ENCODE measurements at regions not wholly inside any gene's neighbourhood (a gene's known extent, or its start where the extent isn't known, plus 50 kb on each side); places are given as distances from the start of the nearest gene placed in this dataset.

DNA sequence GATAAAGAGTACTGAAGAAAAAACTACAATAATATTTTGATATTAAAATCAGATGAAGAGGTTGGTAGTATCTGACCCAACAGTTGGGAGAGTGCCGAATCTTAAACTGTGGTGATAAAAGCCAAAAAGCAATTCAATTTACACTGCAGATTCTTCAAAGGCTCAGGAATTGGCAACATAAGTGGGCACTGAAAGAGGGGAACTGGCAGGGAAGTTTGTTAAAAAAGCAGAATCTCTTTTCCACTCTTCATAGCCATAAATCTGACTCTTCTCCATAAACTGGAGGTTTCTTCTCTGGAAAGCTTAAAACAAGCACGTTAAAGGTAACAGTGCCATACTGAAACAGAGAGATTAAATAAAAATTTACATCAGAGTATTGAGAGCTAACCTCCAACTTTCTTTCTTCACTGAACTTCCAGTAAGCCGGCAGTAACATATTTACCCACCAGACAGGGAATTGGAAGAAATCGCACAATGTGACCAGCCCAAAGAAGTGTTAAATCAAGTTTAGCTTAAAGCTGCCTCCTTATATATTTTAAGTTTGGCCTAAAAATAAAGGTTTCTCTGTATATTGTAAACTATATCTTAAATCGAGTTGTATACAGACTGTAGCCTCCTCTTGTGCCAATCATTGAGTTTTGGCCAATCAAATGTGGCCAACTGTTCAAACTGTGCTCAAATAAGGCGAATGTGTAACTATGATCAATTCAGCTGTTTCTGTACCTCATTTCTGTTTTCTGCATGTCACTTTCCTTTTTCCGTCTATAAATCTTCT is 358.3 kb downstream of the NXPE2 start:
- TF ChIP-seq, protein P1, sequence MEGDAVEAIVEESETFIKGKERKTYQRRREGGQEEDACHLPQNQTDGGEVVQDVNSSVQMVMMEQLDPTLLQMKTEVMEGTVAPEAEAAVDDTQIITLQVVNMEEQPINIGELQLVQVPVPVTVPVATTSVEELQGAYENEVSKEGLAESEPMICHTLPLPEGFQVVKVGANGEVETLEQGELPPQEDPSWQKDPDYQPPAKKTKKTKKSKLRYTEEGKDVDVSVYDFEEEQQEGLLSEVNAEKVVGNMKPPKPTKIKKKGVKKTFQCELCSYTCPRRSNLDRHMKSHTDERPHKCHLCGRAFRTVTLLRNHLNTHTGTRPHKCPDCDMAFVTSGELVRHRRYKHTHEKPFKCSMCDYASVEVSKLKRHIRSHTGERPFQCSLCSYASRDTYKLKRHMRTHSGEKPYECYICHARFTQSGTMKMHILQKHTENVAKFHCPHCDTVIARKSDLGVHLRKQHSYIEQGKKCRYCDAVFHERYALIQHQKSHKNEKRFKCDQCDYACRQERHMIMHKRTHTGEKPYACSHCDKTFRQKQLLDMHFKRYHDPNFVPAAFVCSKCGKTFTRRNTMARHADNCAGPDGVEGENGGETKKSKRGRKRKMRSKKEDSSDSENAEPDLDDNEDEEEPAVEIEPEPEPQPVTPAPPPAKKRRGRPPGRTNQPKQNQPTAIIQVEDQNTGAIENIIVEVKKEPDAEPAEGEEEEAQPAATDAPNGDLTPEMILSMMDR (IDR thresholded peaks at IDR 0.05), result no peak
- ATAC-seq, result no peak

DNA sequence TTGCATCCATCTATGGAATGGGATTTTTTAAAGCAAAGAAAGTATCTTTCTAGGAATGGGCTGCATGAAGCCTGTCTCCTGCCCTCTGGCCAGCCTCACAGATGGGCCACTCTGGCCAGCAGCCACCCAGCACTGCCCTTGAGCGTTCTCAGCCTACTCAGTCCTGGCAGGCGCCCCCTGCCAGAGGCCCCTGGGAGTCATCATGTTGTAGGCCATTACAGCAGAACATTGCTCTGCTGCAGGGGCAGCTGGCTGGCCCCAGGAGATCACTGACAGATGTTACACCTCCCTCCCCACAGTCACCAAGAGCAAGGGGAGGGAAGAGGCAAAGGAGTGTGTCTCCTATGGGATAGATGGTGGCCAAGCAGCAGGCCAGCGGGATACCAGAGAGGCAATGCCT is 363.7 kb downstream of the NXPE2 start:
- Histone ChIP-seq H3K36me3 (no peaks in the 10 kb centered on the region), H3K4me3 (no peak overlapping the region), H3K4me1 (no peaks in the 10 kb centered on the region), H3K9me3 (no peaks in the 10 kb centered on the region), H3K27me3 (no peaks in the 10 kb centered on the region), H3K27ac (no peak overlapping the region)
- ATAC-seq, result no peak
- intact Hi-C loops (cut with DNase I), result no loop called here
- TF ChIP-seq, protein P1 (IDR thresholded peaks at IDR 0.05), result no peak
- DNase-seq, result no peak

More for the DNA sequence above, 358.3 kb downstream of the NXPE2 start:
- DNase-seq, result no peak
- no peaks in the 10 kb centered on the region for H3K36me3 ChIP-seq
- intact Hi-C loops (cut with DNase I), result no loop called here
- H3K27me3 ChIP-seq, result no peaks in the 10 kb centered on the region
- no peak overlapping the region for H3K4me3 ChIP-seq
- H3K9me3 ChIP-seq, result no peaks in the 10 kb centered on the region
- no peak overlapping the region for H3K27ac ChIP-seq
- H3K4me1 ChIP-seq, result no peaks in the 10 kb centered on the region

DNA sequence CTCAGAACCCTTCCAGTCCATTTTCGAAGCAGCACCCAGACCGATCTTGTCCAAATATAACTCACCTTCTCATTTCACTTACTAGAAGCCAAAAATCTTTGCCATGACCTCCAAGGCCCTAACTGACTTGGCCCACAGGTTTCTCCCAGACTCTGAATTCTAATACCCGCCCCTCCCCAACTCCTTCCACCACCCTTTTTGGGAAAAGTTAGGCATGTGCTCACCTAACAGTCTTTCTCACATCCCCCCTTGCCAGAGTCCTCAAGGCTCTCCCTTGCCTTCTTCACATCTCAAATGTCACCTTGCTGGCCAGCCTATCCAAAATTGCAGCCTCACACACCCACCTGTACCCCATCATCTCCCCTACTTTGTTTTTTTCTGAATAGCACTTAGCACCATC is 369.3 kb downstream of the NXPE2 start:
- Histone ChIP-seq H3K9me3 (no peaks in the 10 kb centered on the region), H3K27ac (no peak overlapping the region), H3K4me1 (no peaks in the 10 kb centered on the region), H3K36me3 (no peaks in the 10 kb centered on the region), H3K4me3 (no peak overlapping the region), H3K27me3 (no peaks in the 10 kb centered on the region)
- DNase-seq (no peak), ATAC-seq (no peak)
- TF ChIP-seq, protein P1 (IDR thresholded peaks at IDR 0.05), result no peak
- intact Hi-C loops (cut with DNase I), result no loop called here

DNA sequence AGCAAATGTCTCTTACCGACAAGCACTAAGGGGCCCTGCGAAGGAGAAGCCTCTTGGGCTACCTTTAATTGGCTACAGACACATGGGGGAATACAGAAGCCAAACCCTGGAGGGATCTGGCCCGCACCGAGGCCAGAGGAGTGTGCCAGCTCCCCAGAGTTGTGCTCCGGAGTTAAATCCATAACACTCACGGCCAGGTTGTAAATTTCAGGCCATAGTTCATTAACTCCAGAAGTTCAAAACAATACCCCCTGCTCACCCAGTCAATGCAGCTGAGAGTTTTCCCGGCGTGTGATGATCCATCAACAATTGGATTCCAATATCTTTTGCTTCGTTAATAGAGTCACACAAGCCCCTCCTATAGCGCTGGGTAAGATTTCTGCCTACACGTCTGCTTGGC is 371.5 kb downstream of the NXPE2 start:
- no peaks in the 10 kb centered on the region for H3K27me3 ChIP-seq
- no peaks in the 10 kb centered on the region for H3K36me3 ChIP-seq
- no peak overlapping the region for H3K27ac ChIP-seq
- DNase-seq, result no peak
- no peak for ATAC-seq
- TF ChIP-seq, protein P1 (IDR thresholded peaks at IDR 0.05), result no peak
- no peak overlapping the region for H3K4me3 ChIP-seq
- intact Hi-C loops (cut with DNase I), result no loop called here
- H3K9me3 ChIP-seq, result no peaks in the 10 kb centered on the region
- H3K4me1 ChIP-seq, result no peaks in the 10 kb centered on the region

DNA sequence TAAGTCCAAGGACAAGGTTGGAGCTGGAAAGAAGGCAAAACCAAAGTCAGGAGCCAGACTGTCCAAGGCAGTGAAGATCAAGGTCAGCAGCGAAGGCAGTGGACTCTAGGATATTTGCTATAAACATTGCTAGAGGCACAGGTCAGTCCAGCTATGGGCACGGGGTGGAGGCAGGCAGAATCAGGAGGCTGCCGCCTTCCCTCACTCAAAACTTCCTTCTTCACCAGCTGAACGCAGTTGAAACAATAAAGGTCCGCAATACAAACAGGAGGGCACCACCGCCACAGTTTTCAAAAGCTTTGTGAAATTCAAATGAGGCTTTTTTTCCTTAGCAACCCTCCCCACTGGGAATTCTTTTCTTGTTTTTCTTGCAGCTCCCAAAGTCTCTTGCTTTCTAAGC is 372.4 kb downstream of the NXPE2 start:
- H3K36me3 ChIP-seq, result no peaks in the 10 kb centered on the region
- ATAC-seq (no peak), DNase-seq (no peak)
- intact Hi-C loops (cut with DNase I), result no loop called here
- no peaks in the 10 kb centered on the region for H3K4me1 ChIP-seq
- TF ChIP-seq, protein P1 (IDR thresholded peaks at IDR 0.05), result no peak
- no peak overlapping the region for H3K27ac ChIP-seq
- no peaks in the 10 kb centered on the region for H3K9me3 ChIP-seq
- no peaks in the 10 kb centered on the region for H3K27me3 ChIP-seq
- no peak overlapping the region for H3K4me3 ChIP-seq
